GM19372 (cell line): ENCODE measurements at regions not wholly inside any gene's neighbourhood (a gene's known extent, or its start where the extent isn't known, plus 50 kb on each side); places are given as distances from the start of the nearest gene placed in this dataset.
"Not testable (repeated sequence)": the region's sequence is repeated elsewhere in the genome, so short reads cannot be mapped to it uniquely, and the experiment has no call there.

Experiments used
- ATAC-seq: cut with Tn5 transposase; IDR thresholded peaks from one replicate; pipeline ENCODE4 v1.9.1; 2021; ENCODE audit warnings: mild to moderate bottlenecking, low read depth, moderate library complexity; ENCODE audit not compliant: unreplicated experiment

- ATAC-seq: no peak
These were observed 385.3 kb upstream of the RIOK2 start for GRCh38 chr5:97568382-97568781.

- ATAC-seq: no peak
These were observed 387.2 kb upstream of the RIOK2 start for GRCh38 chr5:97570242-97570641.

DNA sequence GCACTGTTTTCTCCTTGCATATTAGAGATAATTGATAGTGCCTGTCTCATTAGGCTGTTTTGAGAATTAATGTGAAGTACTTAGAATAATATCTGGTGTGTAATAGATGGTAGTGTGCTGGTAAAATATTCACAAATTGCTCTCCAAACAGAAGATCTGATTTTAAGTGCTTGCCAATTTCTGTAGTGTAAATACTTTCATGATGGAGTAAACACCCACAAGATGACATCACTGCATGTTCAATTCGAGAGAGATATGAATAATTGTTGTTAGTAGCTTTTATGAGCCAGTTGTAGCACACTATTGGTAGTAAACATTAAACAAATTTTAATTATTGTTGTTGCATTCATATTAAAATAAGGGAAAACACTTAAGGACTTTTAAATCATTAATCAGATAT is 392.3 kb upstream of the RIOK2 start:
- ATAC-seq: no peak

DNA sequence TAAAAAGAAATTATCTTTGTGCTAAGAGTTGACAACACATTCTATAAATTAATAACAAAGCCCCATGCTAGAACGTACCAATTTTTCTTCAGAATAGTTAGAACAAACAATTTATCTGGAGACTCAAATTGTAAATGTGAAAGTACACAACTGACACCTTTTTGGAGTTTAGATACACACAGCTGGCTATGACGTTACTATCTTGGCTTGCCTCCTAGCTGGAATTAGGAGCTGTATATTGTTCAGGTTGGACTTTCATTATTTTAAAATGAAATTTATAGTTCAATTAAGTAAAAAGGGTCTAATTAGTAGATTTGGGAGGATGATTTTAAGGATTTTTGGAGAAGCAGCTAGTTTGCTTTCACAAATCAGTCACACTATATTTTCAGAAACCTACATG is 393.9 kb upstream of the RIOK2 start:
- ATAC-seq: no peak

GRCh38 chr5:97579977-97580376 is 396.9 kb upstream of the RIOK2 start:
- ATAC-seq: not testable (repeated sequence)

GRCh38 chr5:97580746-97581145 is 397.7 kb upstream of the RIOK2 start:
- ATAC-seq: no peak

DNA sequence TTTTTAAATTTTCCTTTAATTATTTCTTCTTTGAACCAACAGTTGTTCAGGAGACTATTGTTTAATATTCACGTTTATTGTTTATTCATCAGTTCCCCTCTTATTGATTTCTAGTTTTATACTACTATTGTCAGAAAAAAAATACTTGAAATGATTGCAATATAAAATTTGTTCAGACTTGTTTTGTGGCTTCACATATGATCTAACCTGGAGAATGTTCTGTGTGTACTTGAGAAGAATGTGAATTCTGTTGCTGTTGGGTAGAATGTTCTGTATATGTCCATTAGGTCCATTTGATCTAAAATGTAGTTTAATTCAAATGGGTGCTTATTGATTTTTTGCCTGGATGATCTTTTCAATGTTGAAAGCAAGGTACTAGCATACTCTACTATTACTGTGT is 408.7 kb upstream of the RIOK2 start:
- no peak for ATAC-seq

DNA sequence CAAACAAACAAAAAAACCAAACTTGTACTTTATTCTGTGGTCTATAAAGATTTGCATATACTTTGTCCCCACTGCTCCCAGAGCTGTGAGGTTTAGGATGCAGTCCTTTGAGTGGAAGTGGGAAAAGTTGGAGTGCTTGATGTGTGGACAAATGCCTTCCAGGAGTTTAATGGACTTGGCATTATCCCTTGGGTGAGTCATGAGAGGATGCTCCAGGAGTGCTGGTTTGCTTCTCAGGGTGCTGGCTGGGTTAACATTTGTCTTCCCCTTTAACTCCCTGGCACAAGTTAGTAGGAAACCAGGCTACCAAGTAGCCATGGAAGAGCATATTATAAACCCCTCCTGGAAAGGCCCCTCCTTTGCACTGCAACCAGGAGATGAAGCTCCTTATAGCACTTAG is 417.4 kb upstream of the RIOK2 start:
- ATAC-seq: no peak

- ATAC-seq: no peak
These were observed 418.6 kb upstream of the RIOK2 start for GRCh38 chr5:97601651-97602050.

DNA sequence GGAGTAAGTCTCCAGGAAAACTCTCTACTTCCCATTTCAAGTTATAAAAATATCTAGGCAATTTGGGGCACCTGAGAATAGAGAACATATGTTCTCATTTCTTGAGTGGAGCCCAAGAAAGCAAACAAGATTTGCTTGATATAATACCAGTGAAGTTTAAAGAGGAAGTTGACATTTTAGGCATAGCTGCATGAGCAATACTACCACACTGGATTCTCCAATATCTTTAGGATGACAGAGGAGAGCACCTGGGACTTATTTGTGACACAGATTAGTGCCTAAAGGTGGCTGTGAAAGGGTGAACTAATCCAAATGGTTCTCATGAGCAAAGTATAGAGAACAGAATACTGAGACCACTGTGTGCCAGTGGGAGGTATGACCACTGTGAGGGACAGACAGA is 423.5 kb upstream of the RIOK2 start:
- ATAC-seq: no peak

DNA sequence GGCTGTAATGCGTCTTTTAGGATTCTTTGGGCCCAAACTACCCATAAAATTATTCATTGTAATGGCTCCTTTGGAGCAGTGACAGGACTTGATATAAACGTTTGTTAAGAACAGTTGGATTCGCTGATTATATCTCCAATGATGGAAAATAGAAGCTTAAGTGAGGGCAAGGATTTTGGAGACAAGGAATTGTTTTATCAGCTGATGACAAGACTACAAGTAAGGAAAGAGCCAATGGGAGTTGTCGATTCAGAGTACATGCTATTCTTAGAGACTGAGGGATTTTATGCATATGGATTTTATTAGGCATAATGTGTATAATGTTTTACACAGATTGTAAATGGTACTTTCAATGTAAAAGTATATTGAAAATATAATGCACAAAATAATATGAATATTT is 425.5 kb upstream of the RIOK2 start:
- no peak for ATAC-seq

DNA sequence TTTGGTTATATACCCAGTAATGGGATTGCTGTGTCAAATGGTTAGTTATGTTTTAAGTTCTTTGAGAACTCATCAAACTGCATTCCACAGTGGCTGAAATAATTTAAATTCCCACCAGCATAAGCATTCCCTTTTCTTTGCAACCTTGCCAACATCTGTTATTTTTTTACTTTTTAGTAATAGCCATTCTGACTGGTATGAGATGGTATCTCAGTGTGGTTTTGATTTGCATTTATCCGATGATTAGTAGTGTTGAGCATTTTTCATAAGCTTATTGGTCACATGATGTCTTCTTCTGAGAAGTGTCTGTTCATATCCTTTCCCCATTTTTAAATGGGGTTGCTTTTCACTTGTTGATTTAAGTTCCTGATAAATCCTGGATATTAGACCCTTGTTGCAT is 435.7 kb upstream of the RIOK2 start:
- ATAC-seq: no peak

- no peak for ATAC-seq
These were observed 440.4 kb upstream of the RIOK2 start for GRCh38 chr5:97623441-97623840.

- ATAC-seq: no peak
These were observed 441.8 kb upstream of the RIOK2 start for GRCh38 chr5:97624886-97625285.

- no peak for ATAC-seq
These were observed 444.2 kb upstream of the RIOK2 start for GRCh38 chr5:97627272-97627671.

GRCh38 chr5:97628031-97628430 is 445.0 kb upstream of the RIOK2 start:
- no peak for ATAC-seq

GRCh38 chr5:97628807-97629206 is 445.8 kb upstream of the RIOK2 start:
- no peak for ATAC-seq

GRCh38 chr5:97629276-97629675 is 446.2 kb upstream of the RIOK2 start:
- ATAC-seq: no peak

- ATAC-seq: no peak
These were observed 452.5 kb upstream of the RIOK2 start for GRCh38 chr5:97635553-97635952.

DNA sequence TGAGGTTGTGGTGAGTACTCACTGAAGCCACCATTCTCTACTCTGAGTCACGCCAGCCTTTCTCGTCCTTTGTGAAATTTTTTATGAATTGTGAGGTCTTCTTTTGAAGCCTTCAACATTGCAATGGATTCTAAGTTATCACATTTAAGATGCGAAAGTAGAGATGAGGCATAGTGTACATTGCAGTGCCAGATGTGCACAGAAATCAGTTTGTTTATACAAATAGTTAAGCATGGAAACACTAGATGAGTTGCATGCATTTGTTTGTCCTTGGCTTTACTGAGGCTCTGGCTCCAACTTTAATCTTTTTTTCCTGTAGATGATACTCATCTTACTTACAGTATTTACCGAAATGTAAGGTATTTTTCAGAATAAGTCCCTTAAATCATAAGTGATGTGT is 453.7 kb upstream of the RIOK2 start:
- ATAC-seq: no peak

- no peak for ATAC-seq
These were observed 458.0 kb upstream of the RIOK2 start for GRCh38 chr5:97641081-97641480.

- ATAC-seq: no peak
These were observed 461.2 kb upstream of the RIOK2 start for GRCh38 chr5:97644206-97644605.

DNA sequence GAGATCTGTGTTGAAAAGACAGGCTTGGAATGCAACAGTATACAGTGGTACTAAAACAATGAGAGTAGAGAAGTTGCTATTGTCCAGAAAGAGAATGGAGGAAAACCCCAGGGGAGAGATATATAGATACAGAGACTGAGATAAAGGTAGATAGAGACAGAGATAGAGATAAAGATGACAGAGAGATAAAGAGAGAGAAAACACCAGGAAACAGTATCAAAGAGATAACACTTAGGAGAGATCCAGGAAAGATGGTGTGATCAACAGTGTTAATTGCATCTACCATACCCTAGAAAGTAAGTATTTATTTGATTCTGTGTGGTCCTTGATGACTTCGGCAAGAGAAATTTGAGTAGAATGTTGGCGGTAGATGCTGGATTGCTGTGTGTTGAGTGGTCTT is 461.8 kb upstream of the RIOK2 start:
- ATAC-seq: no peak

GRCh38 chr5:97657239-97657638 is 474.2 kb upstream of the RIOK2 start:
- ATAC-seq: no peak
